Dendritic cell treated with granulocyte-macrophage colony-stimulating factor and Interleukin-4, amounts not matched to agents 40 ng/mL and 50 ng/mL, for 4 days (primary cell): ENCODE measurements at regions not wholly inside any gene's neighbourhood (a gene's known extent, or its start where the extent isn't known, plus 50 kb on each side); places are given as distances from the start of the nearest gene placed in this dataset.

Experiments
- H3K27ac Mint-ChIP-seq: one replicate; pipeline ENCODE4 v1.8.0; 2022; ENCODE audit warnings: mild to moderate bottlenecking, mixed read lengths
- H3K27me3 Mint-ChIP-seq: one replicate; pipeline ENCODE4 v1.8.0; 2022; ENCODE audit warnings: mild to moderate bottlenecking, mixed read lengths
- H3K36me3 Mint-ChIP-seq: one replicate; pipeline ENCODE4 v1.8.0; 2022; ENCODE audit warnings: low read depth, mixed read lengths
- H3K4me1 Mint-ChIP-seq: one replicate; pipeline ENCODE4 v1.8.0; 2022; ENCODE audit warnings: low read depth, mixed read lengths
- H3K4me3 Mint-ChIP-seq: one replicate; pipeline ENCODE4 v1.8.0; 2022; ENCODE audit warnings: mild to moderate bottlenecking, moderate library complexity, mixed read lengths
- H3K9me3 Mint-ChIP-seq: one replicate; pipeline ENCODE4 v1.8.0; 2022; ENCODE audit warnings: mixed read lengths
- intact Hi-C: fragments of 100-400 bp; cut with micrococcal nuclease; formaldehyde crosslinking; loops from one replicate; pipeline ENCODE4 v1.15.0; 2022

DNA sequence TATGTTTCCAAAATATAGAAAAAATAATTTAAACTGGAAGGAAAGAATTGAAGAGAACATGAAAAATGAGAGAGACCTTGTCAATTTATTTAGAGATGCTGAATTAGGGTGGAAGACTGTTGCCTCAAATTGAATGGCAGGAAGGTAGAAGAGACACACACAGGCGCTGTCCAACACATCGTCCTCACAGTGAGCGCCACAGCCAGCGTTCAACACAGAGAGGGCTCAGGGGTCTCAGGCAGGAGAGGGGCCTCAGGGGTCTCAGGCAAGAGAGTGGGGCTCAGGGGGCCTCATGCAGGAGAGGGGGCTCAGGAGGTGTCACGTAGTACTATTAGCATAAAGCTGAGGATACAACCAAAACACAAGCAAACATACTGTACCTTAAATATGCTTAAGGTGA lies 65.7 kb downstream of the TMEM18 start:
- H3K9me3 Mint-ChIP-seq: no peaks in the 10 kb centered on the region
- intact Hi-C loops: no loop called here
- no peaks in the 10 kb centered on the region for H3K36me3 Mint-ChIP-seq
- no peaks in the 10 kb centered on the region for H3K4me1 Mint-ChIP-seq
- H3K27ac Mint-ChIP-seq: no peak overlapping the region
- H3K4me3 Mint-ChIP-seq: no peak overlapping the region
- no peaks in the 10 kb centered on the region for H3K27me3 Mint-ChIP-seq

DNA sequence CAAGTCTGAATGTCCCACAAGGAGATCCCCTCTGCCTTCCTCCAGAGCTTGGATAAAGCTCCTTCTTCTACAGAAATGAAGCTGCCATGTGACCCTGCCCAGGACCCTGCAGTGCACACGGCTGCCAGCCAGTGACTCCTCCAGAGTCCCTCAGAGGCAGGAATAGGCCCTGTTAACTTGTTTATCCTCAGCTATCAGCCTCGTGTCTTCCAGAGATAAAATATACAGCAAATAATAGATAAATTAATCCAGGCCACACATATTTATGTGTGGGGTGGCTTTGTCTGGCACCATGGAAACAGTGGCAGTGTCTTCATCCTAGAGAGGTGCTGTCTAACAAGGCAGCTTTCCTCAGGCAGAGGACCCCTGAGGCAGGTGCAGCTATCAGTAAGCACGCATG lies 66.7 kb downstream of the TMEM18 start:
- intact Hi-C loops: no loop called here
- no peak overlapping the region for H3K27ac Mint-ChIP-seq
- H3K36me3 Mint-ChIP-seq: no peaks in the 10 kb centered on the region
- H3K27me3 Mint-ChIP-seq: no peaks in the 10 kb centered on the region
- H3K4me1 Mint-ChIP-seq: no peaks in the 10 kb centered on the region
- H3K4me3 Mint-ChIP-seq: no peak overlapping the region
- no peaks in the 10 kb centered on the region for H3K9me3 Mint-ChIP-seq

DNA sequence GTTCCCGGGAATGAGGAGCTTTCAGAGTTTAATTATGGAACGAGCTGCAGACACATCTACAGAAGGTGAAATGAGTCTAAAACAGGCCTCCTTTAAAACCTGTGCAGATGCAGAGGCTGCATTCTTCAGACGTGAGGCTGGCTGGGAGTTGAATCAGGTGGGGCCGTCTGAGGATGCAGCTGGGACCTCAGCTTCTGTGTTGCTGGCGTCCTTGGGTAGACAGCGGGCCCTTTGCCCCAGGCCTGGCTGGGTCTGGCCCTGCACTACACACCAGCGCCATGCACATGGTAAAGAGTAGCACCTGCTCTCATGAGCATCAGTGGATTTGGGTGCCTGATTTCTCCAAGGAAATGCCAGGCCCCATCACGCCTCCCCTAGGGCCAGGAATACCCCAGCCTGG lies 67.3 kb downstream of the TMEM18 start:
- Mint-ChIP-seq H3K27me3 (no peaks in the 10 kb centered on the region), H3K9me3 (no peaks in the 10 kb centered on the region), H3K4me3 (no peak overlapping the region), H3K4me1 (no peaks in the 10 kb centered on the region), H3K27ac (no peak overlapping the region), H3K36me3 (no peaks in the 10 kb centered on the region)
- intact Hi-C loops: no loop called here

DNA sequence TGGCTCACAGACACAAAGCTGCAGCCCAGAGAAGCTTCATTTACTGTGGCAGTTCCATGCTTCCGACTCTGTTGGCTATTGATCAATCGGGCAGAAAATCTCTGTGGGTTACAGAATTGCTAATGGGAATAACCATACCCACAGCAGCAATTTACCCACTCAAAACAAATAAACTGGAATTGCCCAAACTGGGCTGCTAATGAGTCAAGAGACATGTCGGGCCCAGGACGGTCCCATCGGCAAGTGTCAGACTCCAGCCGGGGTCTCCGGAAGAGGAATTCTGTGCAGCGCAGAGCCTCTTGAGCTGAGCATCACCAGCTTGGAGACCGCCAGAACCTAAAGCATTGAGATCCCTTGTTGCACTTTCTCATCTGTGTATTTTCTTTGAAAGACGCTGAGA lies 67.8 kb downstream of the TMEM18 start:
- H3K36me3 Mint-ChIP-seq: no peaks in the 10 kb centered on the region
- H3K9me3 Mint-ChIP-seq: no peaks in the 10 kb centered on the region
- H3K27ac Mint-ChIP-seq: no peak overlapping the region
- no peak overlapping the region for H3K4me3 Mint-ChIP-seq
- no peaks in the 10 kb centered on the region for H3K4me1 Mint-ChIP-seq
- H3K27me3 Mint-ChIP-seq: no peaks in the 10 kb centered on the region
- intact Hi-C loops: no loop called here

DNA sequence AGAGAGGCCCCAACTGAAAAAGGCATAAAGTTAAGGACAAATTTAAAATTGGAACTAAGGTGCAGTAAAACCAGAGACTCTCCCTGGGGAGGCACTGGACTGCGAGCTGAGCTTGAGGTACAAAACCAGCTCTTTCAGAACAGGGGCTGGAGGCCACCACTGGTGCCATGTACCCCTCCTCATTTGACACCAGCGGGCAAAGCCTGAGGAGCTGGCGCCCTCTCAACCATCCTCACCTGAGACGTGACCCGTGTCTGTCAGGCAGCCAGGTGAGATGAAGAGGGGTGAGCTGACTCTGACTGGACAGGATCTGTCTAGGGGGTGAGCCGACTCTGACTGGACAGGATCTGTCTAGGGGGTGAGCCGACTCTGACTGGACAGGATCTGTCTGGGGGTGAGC lies 68.5 kb downstream of the TMEM18 start:
- no peaks in the 10 kb centered on the region for H3K27me3 Mint-ChIP-seq
- intact Hi-C loops: no loop called here
- H3K4me1 Mint-ChIP-seq: no peaks in the 10 kb centered on the region
- no peaks in the 10 kb centered on the region for H3K36me3 Mint-ChIP-seq
- no peaks in the 10 kb centered on the region for H3K9me3 Mint-ChIP-seq
- H3K27ac Mint-ChIP-seq: no peak overlapping the region
- H3K4me3 Mint-ChIP-seq: no peak overlapping the region

DNA sequence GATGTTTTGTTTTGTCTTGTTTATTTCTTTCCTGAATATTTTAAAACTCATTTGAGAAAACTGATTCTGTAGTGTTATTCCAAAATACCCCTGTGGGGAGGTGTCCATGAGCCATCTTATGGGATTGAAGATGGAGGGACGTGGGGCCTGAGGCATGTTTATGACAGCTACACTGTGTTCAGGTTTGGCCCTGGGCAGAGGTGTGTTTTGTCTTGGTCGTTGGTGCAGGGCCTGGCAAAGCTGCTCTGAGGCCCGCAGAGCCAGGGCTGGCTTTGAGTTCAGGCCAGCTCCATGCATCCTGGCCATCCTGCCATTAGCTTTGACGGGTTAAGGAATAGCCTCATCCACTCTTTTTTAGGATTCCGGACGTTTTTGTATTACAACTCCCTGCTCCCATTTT lies 68.9 kb downstream of the TMEM18 start:
- Mint-ChIP-seq H3K27me3 (no peaks in the 10 kb centered on the region), H3K4me1 (no peaks in the 10 kb centered on the region), H3K4me3 (no peak overlapping the region), H3K36me3 (no peaks in the 10 kb centered on the region), H3K9me3 (no peaks in the 10 kb centered on the region), H3K27ac (no peak overlapping the region)
- intact Hi-C loops: no loop called here

DNA sequence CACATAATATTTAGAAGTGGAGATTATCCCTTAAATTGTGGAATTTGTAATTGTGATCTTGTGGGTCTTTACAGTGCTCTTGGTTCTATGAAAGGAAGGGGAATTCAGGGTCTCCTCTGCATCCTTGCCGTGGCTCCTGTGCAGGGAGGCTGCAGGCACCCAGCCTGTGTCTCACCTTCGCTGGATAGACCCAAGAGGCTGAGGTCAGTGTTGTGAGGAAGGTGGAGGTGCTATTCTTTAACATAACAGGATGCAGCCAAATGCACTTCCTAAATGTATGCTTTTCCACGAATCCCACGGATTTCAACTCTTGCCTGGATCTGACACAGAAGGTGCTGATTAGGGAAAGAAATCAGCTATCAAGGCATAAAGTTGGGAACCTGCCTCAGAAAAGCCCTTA lies 69.5 kb downstream of the TMEM18 start:
- Mint-ChIP-seq H3K4me3 (no peak overlapping the region), H3K27ac (no peak overlapping the region)

DNA sequence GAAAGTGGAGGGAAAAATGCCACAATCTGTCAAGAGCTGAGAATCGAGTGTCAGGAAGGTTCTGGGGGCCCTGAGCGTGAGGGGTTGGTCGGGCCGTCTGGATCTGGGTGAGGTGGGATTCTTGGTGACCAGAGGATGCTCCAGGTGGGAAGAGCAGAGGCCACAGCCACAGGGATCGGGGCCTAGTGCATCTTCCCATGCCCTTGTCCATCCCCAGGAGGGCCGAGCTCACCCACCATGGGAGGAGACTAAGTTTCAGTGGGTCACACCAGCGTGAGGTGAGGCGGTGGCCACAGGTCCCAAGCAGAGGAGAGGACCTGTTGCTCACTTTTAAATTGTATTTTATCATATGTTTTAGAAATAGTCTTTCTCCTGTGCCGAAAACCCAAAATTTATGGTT lies 70.0 kb downstream of the TMEM18 start:
- no peak overlapping the region for H3K27ac Mint-ChIP-seq
- no peak overlapping the region for H3K4me3 Mint-ChIP-seq
- H3K27me3 Mint-ChIP-seq: no peaks in the 10 kb centered on the region
- intact Hi-C loops: no loop called here
- H3K4me1 Mint-ChIP-seq: no peaks in the 10 kb centered on the region
- H3K36me3 Mint-ChIP-seq: no peaks in the 10 kb centered on the region
- no peaks in the 10 kb centered on the region for H3K9me3 Mint-ChIP-seq

More for the DNA sequence above, 69.5 kb downstream of the TMEM18 start:
- intact Hi-C loops: no loop called here
- H3K9me3 Mint-ChIP-seq: no peaks in the 10 kb centered on the region
- H3K4me1 Mint-ChIP-seq: no peaks in the 10 kb centered on the region
- no peaks in the 10 kb centered on the region for H3K27me3 Mint-ChIP-seq
- H3K36me3 Mint-ChIP-seq: no peaks in the 10 kb centered on the region

DNA sequence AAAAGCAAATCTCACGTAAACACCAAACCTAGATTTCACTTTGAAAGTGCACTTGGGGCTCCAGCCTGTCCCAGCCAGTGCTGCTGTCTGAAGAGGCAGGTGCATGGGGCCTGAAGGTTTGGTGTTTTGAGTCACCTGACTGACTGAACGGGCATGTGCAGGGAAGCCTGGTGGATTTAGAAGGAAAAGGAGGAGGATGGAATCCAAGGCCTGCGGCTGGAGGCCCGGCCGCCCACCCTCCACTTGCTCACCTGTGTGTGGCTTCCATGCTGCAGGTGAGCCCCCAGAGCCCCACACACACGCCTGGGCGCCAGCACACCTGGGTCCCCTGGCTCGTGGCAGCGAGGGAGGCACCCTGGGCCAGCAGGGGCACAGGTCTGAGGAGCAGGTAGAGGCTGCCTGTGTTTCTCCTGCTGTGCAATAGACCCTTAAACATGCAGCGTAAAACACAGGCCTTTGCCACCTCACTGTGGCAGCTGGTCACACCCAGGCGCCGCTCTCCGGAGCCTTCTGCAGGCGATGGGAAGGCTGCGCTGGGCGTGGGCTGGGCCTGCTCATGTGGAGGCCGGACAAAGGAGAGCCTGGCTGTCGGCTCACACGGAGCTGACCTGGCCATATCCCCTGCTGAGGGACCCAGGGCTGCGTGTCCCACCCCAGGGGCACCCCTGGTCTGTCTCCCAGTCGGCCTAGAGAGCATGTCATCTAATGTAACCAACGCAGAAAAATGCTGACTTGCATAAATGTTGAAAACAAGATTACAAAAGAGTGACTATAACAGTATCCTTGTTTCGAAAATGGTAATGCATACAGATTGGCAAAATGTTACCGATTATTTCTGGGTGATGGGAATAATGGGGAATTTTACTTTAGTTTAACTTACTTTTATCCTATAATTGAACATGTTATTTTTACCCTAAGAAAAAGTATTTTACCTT lies 71.3 kb downstream of the TMEM18 start:
- no peak overlapping the region for H3K27ac Mint-ChIP-seq
- H3K4me1 Mint-ChIP-seq: no peaks in the 10 kb centered on the region
- H3K9me3 Mint-ChIP-seq: no peaks in the 10 kb centered on the region
- H3K36me3 Mint-ChIP-seq: no peaks in the 10 kb centered on the region
- H3K4me3 Mint-ChIP-seq: no peak overlapping the region
- intact Hi-C loops: no loop called here
- no peaks in the 10 kb centered on the region for H3K27me3 Mint-ChIP-seq

DNA sequence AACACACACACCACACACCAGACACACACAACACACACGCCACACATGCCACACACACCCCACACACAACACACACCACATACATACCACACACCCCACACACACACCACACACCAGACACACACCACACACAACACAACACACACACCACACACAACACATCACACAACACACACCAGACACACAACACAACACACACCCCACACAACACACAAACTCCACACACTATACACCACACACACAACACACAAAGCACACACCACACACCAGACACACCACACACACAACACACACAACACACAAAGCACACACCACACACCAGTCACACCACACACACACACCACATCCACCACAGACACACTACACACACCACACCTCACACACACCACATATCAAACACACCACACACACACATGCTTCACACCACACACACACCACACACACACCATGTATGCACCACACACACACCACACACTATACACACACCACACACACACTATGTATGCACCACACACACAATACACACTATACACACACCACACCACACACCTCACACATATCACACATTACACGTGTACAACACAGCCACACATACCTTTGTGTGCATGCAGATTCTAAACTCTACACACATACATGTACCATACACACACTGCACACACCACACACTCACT lies 72.2 kb downstream of the TMEM18 start:
- no peaks in the 10 kb centered on the region for H3K4me1 Mint-ChIP-seq
- intact Hi-C loops: no loop called here
- H3K4me3 Mint-ChIP-seq: no peak overlapping the region
- H3K9me3 Mint-ChIP-seq: no peaks in the 10 kb centered on the region
- no peaks in the 10 kb centered on the region for H3K27me3 Mint-ChIP-seq
- no peaks in the 10 kb centered on the region for H3K36me3 Mint-ChIP-seq
- H3K27ac Mint-ChIP-seq: no peak overlapping the region

DNA sequence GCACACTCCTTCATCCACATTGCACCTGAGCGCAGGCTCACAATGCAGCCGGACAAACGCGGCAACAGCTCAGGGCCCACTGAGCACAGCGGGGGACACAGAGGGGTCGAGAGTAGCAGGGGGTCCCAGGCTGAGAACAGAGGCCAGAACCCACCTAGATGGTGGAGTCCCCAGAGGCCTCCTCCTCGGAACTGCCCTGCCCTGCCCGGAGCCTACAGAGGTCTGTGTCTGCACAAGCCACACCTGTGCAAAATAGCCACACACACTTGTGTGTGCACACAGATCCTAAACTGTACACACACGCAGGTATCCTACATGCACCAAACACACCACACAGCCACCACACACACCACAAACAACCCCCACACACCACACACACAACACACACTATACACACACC lies 72.8 kb downstream of the TMEM18 start:
- Mint-ChIP-seq H3K4me3 (no peak overlapping the region), H3K27me3 (no peaks in the 10 kb centered on the region), H3K27ac (no peak overlapping the region), H3K9me3 (no peaks in the 10 kb centered on the region), H3K36me3 (no peaks in the 10 kb centered on the region), H3K4me1 (no peaks in the 10 kb centered on the region)
- intact Hi-C loops: no loop called here

DNA sequence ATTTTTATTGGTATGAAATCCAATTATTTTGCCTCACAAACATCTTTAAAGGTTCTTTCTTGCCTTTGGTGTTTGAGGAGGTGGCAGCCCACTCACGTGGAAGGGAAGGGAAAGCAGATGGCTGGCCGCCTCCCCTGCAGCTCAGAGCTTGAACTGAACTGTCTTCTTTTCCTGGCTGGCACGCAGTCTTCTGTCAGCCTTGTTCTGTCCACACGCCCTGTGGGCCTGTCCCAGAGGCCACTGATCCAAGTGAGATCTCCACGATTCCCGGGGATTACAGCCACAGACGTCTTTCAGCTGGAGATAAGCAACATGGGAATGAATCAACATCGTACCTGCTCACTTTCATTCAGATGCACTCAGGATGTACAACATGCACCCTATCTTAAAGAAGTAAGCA lies 73.3 kb downstream of the TMEM18 start:
- Mint-ChIP-seq H3K36me3 (no peaks in the 10 kb centered on the region), H3K27ac (no peak overlapping the region), H3K27me3 (no peaks in the 10 kb centered on the region), H3K4me3 (no peak overlapping the region), H3K4me1 (no peaks in the 10 kb centered on the region), H3K9me3 (no peaks in the 10 kb centered on the region)
- intact Hi-C loops: no loop called here

DNA sequence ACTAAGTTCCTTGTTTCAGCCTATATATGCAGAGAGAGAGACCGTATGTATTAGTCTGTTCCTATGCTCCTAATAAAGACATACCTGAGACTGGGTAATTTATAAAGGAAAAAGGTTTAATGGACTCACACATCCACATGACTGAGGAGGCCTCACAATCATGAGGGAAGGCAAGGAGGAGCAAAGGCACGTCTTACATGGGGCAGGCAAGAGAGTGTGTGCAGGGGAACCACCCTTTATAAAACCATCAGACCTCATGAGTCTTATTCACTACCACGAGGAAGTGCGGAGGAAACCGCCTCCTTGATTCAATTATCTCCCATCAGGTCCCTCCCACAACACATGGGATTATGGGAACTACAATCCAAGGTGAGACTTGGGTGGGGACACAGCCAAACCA lies 73.8 kb downstream of the TMEM18 start:
- no peaks in the 10 kb centered on the region for H3K9me3 Mint-ChIP-seq
- H3K36me3 Mint-ChIP-seq: no peaks in the 10 kb centered on the region
- H3K27me3 Mint-ChIP-seq: no peaks in the 10 kb centered on the region
- H3K4me1 Mint-ChIP-seq: no peaks in the 10 kb centered on the region
- no peak overlapping the region for H3K4me3 Mint-ChIP-seq
- intact Hi-C loops: no loop called here
- H3K27ac Mint-ChIP-seq: no peak overlapping the region

DNA sequence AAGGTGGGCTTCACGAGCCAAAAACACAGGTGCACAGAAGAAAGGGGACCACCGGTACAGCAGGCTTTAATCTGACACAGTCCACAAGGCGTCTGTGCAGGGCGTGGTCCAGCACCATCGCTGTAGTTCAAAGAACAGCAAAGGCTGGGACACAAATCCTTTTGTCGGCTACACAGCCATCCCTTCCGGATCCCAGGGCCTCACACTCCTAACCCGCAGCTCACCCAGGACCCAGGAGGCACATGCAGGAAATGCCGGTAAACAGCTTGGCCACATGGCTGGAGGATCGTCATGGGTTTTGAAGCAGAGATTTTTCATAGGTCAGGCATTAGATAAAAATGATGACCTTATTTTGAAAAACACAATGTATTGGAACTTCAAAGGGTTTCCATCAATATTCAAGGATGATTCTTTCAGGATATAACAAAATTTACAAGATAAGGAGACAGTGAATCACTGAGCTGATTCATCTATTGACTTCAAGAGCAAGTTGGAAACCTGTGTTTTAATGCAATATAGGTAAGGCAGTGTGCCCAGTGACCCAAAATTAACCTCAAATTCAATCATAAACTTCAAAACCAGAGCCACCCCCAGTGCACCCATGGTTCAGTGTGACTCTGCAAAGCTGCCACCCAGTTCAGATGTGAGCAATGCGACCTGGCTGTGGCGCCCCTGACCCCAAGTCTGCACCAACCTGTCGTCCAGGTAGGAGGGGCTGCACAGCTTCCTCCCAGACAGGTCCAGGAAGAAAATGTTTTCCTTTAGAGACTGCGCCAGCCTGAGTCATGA lies 74.4 kb downstream of the TMEM18 start:
- no peak overlapping the region for H3K27ac Mint-ChIP-seq
- H3K27me3 Mint-ChIP-seq: no peaks in the 10 kb centered on the region
- no peaks in the 10 kb centered on the region for H3K9me3 Mint-ChIP-seq
- no peaks in the 10 kb centered on the region for H3K4me1 Mint-ChIP-seq
- no peaks in the 10 kb centered on the region for H3K36me3 Mint-ChIP-seq
- intact Hi-C loops: no loop called here
- H3K4me3 Mint-ChIP-seq: no peak overlapping the region
